ENCODE measurements at regions not wholly inside any gene's neighbourhood (a gene's known extent, or its start where the extent isn't known, plus 50 kb on each side); places are given as distances from the start of the nearest gene placed in this dataset.

DNA sequence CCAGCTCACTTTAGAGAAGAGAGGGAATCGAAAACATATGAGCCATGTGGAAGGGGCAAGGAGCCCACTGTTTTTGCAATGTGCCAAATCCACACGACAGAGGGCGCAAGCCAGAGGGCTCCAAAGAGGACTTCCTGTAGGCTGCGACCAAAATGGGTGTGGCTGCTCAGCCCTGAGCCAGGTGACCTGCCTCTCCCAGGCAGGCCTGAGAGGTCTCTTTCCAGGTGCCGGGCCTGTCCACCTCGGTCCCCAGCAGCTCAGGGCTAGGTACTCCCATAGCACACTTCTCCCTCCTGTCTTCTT lies 153.8 kb downstream of the TTC32 start:
- DNase-seq, result no peak

DNA sequence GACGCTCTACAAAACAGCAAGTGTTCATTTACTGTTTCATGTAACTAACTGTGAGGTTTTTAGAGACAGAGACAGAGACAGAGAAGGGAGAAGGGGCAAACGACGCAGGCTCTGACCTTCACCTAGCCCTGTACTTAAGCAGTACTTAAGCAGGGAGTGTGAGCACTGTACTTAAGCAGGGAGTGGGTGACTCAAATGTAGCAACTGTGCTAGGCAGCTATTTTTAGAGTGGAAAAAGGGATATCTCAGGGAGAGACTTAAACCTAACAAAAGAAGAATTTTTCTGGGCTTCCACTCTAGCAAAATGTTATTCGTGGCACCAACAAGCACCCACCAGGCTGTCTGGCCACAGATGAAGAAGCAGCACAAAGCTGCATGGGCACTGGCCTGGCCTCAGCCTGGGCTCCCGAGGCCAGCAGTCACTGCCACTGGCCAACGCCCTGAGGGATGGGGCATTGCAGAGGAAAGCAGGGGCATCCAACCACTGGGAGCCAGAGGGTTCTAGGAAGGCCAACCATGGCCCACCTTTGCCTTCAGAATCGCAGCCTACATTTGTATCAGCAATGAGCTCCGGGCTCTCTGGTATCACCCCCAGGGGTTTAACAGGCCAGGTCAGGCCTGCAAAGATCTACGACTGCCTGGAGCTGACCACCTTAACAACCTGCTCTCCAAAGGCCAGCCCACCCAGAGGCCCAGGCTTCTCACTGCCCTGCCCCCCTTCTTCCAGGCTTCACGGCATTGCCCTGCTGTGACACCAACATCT lies 154.3 kb downstream of the TTC32 start:
- DNase-seq, result no peak

DNA sequence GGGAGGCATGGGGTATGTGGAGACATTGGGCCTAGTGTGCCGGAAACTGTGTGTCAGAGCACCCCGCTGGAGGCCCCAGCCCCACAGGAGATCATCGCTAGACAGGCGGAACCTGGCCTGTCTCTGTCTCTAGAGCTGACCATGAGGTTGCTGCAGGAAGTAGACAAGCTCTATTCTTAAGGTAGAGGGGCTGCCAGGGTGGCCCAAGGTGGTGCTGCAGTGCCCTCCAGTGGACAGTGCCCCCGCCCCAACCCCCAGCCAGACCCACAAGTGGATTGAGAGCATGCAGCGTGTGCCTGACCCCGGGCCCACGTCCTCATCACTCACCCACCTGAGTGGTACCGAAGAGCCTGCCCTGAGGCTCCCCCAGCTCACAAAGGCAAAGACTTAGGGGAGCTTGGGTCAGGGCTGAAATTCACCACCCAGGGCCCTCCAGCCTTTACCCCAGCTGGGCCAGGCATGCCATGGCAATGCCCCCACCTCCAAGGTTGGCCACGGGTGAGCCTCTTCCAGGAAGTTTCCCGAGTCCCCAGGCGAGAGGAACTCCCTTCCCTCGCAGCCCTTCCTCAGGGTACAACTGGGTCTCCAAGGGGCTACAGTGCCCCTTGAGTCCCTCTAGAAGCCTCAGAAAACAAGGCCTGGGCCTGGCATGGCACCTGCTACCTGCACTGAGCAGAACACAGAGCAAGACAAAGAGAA lies 155.0 kb downstream of the TTC32 start:
- no peak for DNase-seq

DNA sequence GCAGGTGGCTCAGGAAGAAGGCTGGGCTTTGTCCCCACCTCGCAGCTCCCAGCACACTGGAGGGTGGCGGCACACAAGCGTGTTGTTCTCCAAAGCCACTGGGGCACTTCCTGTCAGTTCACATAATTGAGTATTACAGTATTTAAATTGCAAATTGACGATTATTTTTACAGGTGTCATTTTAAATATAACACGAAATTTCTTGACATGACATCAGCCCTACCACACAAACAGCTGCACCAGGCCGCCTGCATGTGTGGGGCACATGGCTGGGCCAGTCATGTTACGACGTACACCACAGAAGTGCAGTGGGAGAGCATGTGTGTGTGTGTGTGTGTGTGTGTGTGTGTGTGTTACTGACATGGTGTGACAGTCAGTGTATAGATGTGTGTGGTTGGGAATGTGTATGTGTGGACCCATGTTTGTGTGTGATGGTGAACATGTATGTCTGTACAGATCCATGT lies 155.6 kb downstream of the TTC32 start:
- no peak for DNase-seq

DNA sequence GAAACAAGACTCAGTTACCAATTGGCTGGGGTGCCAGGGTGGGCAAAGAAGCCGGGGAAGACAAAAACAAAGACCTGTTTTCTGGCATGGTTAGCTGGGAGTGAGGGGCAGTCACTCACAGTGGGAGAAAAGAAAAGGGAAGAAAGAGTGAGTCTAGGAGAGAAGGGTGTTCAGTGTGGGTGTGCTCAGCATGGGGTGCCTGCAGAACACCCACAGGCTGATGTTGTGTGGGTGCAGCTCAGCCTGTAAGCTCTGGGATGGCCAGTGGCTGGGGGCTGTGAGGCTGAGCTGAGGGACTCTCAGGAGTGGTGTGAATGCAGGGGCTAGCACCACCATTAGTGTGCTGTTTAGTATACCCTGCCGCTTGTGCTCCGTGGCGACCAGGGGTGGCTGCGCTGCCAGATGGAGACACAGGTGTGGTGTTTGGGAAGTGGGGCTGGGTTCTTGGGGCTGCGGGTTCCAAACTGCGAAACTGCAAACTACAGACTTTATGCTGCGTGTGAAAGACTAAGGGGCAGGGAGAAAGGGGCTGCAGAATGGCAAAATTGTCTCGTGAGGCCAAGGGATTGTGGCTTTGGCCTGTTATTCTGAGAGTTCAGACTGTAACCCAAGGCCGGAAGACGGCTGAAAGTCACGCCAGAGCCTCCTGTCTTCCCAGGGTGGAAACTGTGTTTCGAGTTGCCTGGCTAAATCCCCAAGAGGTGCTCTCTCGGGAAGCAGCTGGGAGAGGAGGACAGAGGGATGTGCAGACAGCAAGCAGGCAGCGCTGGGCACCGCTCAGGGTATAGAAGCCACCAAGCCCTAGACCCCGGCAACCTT lies 156.3 kb downstream of the TTC32 start:
- DNase-seq, result no peak

DNA sequence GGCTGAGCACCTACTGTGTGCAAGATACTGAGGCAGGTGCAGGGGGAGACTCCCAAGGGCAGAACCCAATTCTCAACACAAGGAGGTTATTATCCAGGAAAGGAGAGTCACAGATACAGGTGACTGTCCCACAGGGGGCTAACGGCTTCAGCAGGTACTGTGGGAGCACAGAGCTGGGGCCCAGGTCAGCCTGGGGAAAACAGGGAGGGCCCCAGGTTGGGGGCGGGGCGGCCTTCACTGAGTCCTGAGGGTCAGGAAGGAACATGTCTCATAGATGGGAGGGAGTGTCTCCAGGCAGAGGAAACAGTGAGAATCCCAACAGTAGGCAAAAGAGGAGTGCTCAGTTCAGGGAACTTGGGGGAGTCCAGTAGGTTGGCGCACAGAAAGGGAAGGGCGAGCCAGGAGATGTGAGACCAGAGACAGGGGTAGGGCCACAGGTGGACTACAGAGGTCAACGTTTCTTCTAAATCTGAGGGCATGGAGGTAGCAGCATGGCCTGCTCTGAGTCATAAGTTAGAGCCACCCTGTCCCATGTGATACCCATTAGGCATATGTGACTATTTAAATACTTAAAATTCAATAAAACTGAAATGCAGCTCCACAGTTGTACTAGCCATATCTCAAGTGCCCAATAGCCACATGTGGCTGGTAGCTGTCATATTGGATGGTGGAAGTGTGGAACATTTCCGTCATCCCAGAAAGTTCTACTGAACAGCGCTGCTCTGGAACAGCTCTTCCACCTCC lies 157.2 kb downstream of the TTC32 start:
- DNase-seq, result no peak

DNA sequence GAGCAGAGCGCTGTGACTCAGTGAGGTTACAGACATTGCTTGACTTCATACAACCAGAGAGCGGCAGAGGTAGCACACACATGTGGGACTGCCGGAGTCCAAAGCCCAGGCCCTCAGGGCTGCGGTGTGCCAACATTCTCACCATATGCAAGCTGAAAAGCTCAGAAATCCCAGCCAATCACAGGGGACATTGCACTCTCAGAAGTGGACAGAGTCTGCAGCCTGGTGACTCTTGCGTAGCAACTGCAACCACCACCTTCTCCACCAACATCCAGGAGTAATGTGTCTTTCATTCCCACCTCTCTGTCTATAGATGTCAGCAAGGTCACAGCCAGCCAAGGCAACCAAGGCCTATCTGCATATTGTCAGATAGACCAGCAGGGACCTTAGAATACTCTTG lies 158.1 kb downstream of the TTC32 start:
- DNase-seq, result no peak

DNA sequence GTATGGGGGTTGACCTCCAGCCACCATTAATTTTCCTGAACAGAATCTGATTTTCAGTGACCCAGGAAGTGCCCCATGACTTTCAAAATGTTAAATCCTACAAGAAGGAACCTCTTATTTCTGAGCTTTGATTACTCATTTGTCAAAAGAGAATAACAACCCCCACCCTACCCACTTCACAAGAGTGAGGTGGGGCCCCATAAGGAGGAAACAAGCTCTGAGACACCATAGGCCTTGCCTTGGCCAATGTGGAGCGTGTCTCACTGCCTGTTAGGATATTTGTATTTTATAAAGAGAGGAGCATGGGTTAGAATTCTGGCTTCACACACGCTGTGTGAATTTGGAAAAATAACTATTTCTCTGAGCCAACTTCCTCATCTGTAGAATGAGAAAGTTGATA lies 158.9 kb downstream of the TTC32 start:
- no peak for DNase-seq

DNA sequence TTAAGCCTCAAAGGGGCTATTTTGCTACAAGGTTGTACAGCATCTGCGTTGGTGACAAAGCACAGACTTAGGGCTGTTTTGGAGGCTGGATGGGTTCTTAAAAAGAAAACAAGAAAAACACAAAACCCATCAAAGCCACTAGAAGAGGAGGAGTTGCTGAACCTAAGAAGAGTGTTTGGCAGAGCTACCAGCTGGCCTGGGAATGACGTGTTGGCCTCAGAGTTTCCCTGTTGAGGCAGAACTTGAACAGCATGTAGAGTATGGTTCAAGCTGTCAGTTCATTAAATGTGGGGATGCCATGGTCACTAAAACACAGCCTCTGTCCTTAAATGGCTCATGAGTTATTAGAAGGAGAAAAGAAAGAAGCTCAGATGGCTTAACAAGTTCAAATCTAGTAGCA lies 162.5 kb downstream of the TTC32 start:
- DNase-seq, result no peak

DNA sequence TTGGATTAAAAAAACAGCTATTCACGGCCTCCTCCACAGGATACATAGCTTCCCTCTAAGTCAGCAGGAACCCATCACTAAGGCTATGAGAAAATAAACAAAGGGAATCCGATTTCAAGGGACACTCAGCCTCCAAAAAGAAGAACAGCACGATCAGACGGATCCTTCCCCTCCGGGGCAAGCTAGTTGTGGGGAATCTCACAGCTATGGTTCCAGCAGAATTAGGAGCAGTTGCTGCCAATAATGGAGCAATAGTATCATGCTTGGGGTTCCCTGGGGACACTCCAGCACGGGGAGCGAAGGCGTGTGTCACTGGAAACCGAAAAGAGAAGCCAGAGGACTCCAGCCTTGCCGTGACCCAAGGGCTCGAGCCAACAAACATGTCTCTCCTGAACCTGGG lies 163.1 kb downstream of the TTC32 start:
- DNase-seq, result no peak

DNA sequence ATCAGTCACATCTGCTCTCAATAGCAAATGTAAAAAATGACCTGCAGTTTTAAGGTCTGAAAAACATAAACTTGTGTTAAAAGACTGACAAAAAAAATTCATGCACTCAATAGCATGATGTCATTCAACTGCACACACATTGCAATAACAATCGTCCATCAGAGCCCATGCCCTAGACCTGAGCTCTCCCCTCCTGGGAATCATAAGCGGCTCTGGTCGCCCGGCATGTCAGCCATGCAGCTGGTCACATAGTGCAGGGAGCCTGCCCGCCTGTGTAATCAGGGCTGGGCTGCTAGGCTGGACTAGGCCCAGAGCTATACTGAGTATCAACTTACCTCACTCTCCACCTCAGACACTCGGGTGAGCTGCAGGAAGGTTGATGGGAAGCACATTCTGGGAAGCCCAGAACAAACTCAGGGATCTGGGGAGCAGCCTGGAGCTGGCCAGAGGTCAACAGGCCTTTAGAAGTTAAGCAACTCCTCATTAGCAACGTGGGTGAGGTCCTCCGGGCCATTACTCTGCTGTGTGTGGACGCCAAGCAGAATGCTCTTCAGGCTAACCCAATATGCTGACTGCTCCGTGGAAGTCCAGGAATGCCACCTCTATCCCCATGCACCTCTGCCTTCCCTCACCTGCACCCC lies 165.5 kb downstream of the TTC32 start:
- DNase-seq, result no peak

DNA sequence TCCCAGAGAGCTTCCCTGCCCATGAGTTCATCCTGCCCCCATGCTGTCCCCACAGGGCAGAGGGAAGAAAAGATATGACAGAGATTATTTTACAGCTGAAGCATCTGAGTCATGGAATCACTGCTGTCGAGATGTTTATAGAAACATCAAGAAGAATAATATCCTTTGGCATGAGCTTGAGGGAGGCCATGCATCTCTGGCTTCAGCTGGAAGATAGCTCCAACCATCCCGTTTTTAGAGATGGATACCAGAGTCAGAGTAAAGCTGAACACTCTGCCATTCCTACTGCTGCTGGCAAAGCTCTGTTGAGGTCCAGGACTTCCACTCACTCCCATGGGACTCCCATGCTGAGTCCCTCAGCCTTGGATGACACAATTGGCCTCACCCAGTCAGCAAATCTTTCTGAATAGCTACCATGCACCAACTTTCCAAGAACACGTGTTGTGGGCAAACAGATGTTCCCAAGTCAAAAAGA lies 167.8 kb downstream of the TTC32 start:
- DNase-seq, result no peak

DNA sequence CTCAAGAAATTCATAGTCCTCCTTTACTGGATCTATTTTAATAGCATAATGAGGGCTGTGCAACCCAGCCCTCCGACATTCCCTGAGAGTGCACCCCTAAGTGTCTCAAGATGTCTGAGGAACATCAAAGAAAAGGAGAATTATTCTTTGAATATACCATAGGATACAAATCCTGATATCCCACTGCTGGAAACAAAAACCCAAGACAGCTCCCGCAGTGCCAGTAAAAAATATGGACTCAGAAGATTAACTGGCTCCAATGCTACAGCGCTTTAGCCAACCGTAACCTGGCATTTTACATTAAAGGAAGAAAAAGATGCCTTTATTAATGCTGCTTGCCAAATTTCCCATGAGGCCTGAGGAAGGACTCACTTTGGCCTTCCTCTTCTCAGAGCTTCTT lies 168.4 kb downstream of the TTC32 start:
- no peak for DNase-seq

DNA sequence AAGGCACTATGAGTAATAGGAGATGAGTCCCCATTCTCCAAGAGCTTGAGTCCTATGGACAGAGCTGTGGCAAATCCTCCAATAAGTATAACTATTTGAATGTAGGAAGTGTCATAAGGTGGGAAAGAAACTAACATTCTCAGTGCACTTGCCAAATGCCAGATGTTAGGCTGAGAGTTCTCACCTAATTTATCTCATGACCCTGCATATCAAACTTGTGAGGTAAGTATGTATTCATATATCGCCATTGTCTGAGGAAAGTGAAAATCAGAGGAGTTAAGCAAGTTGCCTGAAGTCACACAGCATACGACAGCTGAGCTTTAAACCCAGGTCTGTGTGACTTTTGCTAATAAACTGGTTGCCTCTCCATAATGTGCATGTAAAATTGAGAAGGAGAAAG lies 169.5 kb downstream of the TTC32 start:
- DNase-seq, result no peak

DNA sequence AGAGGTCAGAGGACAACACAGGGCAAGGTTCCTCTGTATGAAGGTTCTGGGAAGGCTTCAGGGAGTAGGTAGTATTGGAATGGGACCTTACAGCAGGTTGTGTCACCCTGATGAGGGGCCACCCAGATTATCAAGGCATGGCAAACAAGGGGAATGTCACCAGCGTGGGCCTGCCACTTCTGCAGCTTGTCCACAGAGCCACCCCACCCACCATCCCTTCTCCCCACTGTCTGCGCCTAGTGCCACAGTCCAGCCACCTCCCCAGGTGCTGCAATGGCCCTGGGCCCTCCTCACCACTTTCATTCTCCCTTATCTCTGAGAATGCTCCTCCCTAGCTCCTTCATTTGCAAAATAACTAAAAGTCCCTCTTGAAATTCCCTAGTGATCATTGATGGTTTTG lies 170.3 kb downstream of the TTC32 start:
- no peak for DNase-seq

DNA sequence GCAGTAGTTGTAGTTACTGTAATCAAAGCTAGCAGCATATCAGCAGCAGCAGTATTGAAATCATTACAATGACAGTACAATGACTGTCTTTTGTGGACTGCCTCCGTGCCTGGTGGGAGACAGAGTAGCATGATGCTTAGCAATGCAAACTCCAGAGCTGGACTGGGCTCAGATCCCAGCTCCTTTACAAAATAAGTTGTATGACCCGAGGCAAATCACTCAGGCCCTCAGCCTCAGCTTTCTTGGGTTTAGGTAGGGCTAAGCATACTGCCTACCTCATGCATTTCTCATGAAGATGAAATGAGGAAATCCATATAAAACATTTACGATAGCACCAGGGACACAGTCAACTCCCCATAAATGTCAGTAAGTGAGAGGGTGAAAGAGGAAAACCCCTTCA lies 170.7 kb downstream of the TTC32 start:
- DNase-seq, result no peak

DNA sequence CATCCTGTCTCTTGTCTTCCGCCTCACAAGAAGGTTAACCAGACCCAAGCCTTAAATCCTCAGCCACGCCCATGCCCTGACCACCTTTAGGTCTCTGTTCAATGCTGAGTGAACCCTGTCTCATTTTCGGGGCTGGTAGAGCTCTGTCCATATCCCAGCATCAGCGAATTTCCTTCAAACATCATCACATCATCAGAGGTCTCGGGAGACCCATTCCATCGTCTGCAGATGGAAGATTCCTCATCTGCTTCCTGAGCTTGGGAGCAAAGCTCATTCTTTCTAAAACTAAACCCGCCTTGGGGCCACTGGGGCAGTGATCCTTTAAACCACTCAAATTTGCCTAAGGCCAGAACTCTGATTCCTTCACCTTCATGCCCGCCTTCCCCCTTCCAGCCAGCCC lies 173.7 kb downstream of the TTC32 start:
- no peak for DNase-seq

DNA sequence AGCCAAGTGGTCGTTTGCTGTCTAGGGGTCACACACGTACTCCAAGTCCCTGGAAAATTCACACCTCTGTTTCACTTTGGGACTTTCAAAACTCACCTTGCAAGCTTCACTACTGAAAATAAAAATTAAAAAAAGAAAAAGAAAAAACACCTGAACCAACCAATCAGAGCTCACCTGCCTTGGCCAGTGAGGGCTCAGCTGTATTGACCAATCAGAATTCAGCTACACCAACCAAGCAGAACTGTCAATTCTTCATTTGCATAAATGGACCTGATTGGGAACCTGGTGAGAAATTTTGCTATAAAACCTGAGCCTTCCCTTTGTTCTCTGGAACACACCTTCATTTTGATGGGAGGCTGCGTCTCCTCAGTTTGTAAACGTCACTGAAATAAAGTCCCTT lies 176.4 kb downstream of the TTC32 start:
- DNase-seq, result no peak

DNA sequence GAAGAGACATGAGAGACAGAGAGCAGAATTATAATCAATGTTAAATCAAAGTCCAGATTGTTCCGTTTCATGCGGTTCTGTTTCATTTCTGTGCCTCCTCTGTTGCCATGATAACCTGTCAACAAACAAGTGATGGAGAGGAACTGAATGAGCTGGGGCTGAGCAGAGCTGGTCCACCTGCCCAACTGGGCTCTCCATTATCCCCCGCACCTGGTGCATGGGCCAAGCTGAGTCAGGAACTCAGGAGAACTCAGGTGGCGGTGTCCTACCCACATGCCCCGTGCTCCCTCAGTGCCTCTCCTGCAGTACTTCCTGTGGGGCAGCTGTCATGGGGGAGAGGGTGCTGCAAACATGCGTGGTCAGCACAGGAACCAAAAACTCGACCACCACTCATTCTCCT lies 178.8 kb downstream of the TTC32 start:
- DNase-seq, result no peak

DNA sequence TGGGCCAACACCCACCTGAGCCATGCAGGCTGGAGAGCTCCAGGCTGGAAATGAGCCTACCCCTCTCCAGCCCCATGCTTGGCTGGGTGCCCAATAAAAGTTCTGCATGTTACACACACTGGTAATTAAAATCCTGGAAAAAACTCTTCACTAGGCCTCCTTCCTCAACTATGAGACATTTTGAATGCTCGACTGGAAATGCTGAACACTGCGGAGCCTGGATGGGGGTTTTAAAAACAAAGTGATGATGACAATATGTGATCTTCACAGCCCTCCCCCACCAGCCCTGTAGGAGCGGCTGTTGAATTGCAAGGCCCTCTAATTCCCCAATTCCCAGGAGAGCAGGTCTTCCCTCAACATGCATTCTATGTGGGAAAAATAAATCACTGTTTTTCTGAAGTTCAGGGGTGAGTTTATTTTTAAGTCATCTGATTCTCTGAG lies 179.2 kb downstream of the TTC32 start:
- DNase-seq, result no peak

DNA sequence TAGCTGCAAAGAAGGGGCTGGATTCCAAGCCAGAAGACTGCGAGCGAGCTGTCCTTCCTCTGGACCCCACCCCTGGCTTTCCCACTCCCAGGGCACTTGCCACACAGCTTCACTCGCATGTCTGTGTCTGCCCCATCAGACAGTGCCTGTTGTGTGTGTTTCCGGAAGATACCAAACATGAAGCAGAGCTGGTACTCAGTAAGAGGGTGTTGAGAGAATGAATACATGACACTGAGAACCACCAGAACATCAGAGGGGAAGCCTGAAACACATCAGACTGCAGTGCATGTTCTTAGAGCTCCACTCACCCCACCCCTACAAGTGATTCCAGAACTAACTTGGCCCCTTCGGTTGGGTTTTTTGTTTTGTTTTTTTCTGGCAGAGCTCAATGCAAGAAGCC lies 181.5 kb downstream of the TTC32 start:
- no peak for DNase-seq

DNA sequence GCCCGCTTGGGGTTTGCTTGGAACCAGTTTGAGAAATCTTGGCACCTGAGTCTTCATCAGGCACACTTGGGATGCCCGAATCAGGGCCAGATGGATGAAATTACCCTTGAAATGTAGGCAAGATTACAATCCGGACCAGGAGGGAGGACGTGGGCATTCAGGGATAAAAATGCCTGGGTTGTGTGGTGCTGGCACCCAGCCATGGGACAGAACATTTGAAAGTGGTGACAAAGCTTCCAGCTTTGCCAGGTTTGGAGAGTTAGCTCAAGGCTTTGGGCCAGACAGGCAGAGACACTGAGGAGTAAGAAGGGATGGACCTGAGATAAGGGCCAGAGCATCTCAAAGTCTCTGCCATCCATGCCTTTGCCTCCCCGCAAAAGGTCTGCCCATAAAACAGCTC lies 182.2 kb downstream of the TTC32 start:
- DNase-seq, result no peak
